ENCODE measurements at regions not wholly inside any gene's neighbourhood (a gene's known extent, or its start where the extent isn't known, plus 50 kb on each side); places are given as distances from the start of the nearest gene placed in this dataset.

DNA sequence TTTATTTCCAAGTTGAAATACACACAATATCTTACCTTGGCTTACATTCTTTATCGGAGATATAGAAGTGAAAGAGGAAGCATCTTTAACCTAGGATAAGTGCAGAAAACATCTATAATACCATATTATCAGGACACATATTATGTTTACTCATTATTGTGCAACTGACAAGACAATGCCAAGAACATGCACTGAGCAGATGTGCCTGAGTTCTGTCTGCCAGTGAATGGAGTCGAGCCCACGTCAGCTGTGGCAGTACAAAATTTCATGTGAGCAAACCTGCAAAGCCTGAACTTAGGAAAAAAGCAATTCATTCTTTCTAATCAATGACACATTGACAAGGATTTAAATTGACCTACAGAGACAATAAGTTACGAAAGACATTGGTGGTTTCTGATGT is 154.4 kb downstream of the AXIN2 start:
- no peak overlapping the region for H3K4me3 ChIP-seq (ENCODE audit: low read depth, low read length)
- TF ChIP-seq, protein P1, sequence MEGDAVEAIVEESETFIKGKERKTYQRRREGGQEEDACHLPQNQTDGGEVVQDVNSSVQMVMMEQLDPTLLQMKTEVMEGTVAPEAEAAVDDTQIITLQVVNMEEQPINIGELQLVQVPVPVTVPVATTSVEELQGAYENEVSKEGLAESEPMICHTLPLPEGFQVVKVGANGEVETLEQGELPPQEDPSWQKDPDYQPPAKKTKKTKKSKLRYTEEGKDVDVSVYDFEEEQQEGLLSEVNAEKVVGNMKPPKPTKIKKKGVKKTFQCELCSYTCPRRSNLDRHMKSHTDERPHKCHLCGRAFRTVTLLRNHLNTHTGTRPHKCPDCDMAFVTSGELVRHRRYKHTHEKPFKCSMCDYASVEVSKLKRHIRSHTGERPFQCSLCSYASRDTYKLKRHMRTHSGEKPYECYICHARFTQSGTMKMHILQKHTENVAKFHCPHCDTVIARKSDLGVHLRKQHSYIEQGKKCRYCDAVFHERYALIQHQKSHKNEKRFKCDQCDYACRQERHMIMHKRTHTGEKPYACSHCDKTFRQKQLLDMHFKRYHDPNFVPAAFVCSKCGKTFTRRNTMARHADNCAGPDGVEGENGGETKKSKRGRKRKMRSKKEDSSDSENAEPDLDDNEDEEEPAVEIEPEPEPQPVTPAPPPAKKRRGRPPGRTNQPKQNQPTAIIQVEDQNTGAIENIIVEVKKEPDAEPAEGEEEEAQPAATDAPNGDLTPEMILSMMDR (IDR thresholded peaks at IDR 0.05; ENCODE audit: low read depth, low read length), result no peak

DNA sequence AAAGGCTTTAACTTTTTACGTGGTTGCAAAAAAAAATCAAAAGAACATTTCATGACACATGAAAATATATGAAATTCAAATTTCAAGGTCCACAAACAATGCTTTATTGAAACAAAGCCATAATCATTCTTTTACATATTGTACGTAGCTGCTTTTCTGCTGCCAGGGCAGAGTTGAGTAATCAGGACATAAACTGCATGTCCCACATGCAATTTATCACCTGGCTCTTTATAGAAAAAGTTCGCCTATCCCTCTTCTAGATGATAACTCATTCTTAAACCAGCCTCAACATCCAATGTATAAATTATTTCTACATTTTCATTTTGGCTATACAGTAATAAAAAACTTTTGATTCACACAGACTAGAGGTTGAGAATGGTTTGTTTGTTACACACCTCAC is 154.9 kb downstream of the AXIN2 start:
- H3K4me3 ChIP-seq (ENCODE audit: low read depth, low read length), result no peak overlapping the region
- TF ChIP-seq, protein P1 (IDR thresholded peaks at IDR 0.05; ENCODE audit: low read depth, low read length), result no peak

DNA sequence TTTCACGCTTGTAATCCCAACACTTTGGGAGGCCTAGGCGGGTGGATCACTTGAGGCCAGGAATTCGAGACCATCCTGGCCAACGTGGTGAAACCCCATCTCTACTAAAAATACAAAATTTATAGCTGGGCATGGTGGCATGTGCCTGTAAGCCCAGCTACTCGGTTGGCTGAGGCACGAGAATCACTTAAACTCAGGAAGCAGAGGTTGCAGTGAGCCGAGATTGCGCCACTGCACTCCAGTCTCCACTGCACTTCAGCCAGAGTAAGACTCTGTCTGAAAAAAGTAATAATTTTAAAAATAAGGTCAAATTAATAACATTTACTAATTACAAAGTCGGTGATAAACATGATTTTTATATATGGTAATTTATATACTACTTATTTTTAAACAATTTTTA is 155.9 kb downstream of the AXIN2 start:
- TF ChIP-seq, protein P1 (IDR thresholded peaks at IDR 0.05; ENCODE audit: low read depth, low read length), result no peak
- no peak overlapping the region for H3K4me3 ChIP-seq (ENCODE audit: low read depth, low read length)

DNA sequence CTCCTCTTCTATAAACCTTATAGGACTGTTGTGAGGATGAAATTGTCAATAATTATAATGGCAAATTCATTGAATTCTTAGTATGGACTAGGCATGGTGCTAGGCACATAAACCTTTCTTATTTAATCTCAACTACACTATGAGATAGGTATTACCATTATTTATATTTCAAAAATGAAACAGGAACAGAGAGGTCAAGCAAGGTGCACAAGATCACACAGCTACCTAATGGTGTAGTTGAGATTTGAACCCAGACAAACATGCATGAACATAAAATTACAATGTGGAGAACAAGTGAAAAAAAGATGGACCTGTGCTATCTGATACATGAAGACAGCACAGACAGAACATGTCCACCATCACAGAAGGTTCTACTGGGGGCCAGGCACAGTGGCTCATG is 156.7 kb downstream of the AXIN2 start:
- TF ChIP-seq, protein P1 (IDR thresholded peaks at IDR 0.05; ENCODE audit: low read depth, low read length), result no peak

DNA sequence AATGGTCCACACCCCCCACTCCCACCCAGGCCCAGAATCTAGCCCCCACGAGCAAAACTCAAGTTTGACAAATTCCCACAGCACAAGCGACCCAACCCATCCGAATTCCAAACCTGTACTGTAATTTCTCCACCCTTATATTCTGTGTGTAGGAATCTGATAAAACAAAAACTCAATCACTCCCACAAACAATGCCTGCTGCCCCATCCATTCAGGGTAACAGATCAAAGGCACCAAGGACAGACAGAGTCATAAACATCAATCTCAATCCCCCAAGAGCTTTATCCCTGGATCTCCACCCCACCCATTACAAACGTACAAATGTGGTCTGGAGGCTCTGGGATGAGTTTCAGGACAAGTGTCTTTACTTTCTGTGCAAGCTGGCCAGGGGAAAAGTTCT is 157.8 kb downstream of the AXIN2 start:
- H3K4me3 ChIP-seq (ENCODE audit: low read depth, low read length), result no peak overlapping the region
- TF ChIP-seq, protein P1 (IDR thresholded peaks at IDR 0.05; ENCODE audit: low read depth, low read length), result no peak

More for the DNA sequence above, 156.7 kb downstream of the AXIN2 start:
- H3K4me3 ChIP-seq (ENCODE audit: low read depth, low read length), result no peak overlapping the region

DNA sequence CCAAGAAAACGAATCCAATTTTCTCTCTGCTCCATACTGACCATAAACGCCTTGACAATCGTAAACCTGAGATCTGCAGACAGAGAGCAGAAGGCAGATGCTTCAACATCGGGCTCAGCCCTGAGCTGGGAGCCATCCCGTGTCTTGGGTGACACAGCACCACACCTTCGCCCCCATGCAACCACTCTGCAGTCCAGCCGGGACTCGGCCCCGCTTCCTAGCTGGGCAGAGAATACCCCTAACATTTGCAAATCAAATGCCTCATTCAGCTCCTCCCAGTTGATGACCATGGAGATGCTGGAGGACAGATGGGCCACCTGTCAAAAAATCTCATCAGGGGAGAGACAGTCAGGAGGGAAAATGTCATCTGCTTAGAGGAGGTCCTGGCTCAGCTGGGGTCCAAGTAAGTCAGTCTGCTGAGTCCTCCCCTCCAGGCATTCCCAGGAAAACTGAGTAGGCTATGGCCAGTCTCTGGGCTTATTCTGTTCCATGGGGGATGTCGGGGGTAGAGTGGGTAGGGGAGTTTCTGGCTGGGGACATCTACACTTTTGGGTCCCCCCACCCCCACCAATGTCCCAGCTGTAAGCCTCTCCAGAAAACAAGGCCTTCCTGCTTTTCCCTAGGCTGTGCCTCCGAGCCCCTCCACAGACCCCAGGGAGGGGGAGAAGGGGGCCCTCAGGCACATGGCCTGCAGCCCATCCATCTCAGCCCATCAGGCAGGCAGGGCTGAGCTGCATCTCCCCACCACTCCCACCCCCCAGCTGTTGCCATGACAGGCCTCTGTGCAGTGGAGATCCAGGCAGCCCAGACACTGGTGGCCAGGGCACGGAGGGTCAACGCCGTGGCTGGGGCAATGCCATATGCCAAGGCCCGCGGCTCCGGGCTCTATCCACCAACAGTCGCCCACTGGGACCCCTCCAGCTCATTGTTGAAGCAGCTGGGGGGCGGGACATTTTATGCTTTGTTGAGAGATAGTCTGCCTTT is 158.6 kb downstream of the AXIN2 start:
- TF ChIP-seq, protein P1 (IDR thresholded peaks at IDR 0.05; ENCODE audit: low read depth, low read length), result no peak
- no peak overlapping the region for H3K4me3 ChIP-seq (ENCODE audit: low read depth, low read length)

DNA sequence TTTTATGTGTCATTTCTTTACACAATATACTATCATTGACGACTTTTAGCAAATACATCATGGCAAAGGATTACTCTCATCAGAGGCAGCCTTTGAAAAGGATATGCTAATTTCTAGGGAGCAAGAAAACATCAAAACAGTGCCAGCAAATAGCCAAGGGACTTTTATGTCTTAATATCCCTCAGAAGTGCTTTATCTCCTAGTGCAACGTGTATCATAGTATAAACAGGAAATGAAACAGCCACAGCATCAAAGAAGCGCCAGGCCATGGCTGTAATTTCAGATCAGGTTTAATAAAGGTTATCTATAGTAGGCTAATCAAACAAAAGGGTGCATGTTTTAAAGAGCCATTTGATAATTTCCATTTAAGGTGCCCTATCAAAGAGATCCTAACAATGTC is 159.9 kb downstream of the AXIN2 start:
- H3K4me3 ChIP-seq (ENCODE audit: low read depth, low read length), result no peak overlapping the region
- TF ChIP-seq, protein P1 (IDR thresholded peaks at IDR 0.05; ENCODE audit: low read depth, low read length), result no peak
